HG03108 (cell line): ENCODE measurements at regions not wholly inside any gene's neighbourhood (a gene's known extent, or its start where the extent isn't known, plus 50 kb on each side); places are given as distances from the start of the nearest gene placed in this dataset.
"Not testable (repeated sequence)": the region's sequence is repeated elsewhere in the genome, so short reads cannot be mapped to it uniquely, and the experiment has no call there.

ENCODE experiments used
- ATAC-seq: cut with Tn5 transposase; IDR thresholded peaks from one replicate; pipeline ENCODE4 v1.9.1; 2021; ENCODE audit warnings: moderate library complexity; ENCODE audit not compliant: unreplicated experiment

DNA sequence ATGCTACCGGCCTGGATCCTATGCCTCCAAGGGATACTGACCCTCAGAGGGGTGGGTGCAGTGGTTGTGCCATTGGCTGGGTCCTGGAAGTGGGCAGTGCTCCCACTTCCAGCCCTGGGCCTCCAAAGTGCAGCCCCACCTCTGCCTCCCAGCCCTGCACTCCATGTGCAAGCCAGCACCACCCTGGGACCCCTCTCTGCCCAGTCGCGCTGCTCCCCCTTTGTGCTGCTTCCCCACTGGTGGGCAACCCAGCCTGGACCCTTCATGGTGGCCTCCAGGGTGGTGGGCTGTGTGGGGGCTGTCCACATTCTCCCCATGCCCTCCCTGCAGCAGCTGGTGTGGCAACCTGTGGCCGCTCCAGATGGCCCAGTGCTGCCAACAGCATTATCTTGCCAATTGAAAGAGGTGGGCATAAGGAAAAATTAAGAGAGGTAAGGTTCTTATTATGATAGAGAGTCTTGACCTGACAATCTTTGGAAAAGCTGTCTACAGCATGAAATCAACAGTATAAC is 309.7 kb downstream of the GUCY2F start:
- ATAC-seq: no peak

DNA sequence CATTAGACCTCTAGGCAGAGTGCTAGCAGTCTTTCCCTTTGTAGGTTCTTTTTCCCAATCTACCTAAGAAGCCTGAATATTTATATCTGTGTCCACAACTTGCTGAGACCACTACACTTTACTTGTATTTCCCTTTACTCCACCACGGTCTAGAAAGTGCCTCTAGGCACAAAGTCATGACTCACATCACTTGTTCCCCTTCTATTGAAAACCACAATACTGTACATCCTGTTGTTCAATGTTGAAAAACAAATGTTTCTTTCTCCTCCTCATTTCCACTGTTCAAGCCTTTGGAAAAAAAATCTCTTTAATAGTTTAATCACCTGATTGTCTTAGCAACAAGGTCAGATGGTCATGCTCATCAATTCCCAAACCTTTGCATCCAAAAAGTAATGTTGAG is 326.7 kb downstream of the GUCY2F start:
- no peak for ATAC-seq

DNA sequence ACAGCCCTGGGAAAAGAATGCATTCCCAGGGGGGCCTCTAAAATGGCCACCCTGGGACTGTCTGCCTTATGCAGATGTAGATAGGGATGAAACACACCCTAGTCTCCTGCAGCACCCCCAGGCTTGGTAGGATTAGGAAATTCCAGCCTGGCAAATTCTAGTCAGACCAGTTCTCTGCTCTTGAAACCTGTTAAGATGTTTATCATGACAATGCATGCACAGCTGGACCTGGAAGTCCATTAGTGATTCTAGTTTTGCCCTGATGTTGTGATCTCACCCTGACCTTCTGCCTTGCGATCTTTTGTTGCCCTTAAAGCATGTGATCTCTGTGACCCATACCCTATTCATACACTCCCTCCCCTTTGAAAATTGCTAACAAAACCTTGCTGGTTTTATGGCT is 337.7 kb downstream of the GUCY2F start:
- not testable (repeated sequence) for ATAC-seq

DNA sequence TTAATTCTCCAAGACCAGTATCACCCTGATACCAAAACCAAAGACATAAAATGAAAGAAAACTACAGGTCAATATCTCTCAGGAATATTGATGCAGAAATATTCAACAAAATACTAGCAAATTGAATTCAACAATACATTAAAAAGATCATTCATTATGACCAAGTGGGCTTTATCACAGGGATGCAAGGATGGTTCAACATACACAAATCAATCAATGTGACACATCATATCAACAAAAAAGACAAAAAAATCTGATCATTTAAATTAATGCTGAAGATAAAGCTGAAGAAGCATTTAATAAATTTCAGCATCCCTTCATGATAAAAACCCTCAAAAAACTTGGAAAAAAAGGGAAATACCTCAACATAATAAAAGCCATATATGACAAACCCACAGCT is 341.4 kb downstream of the GUCY2F start:
- no peak for ATAC-seq

GRCh38 chrX:109134777-109135176 is 347.1 kb downstream of the GUCY2F start:
- ATAC-seq: no peak

DNA sequence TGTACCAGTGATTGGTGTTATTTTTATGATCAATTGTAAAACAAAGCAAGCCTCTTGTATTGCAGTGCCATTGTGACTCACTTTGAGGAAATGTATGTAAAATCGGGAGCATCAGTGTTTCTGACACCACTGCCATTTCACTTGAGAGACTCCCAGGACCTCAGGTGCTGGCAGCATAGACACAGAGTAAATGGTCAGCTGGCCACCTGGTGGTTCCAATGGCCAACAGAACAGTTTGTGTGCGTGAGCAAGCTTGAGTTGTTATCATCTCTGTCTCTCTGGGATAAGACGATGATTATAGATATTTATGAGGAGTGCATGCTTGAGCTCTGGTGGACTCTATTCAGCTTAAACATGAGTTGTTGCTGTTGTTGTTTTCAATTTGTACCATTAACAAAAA is 356.6 kb downstream of the GUCY2F start:
- no peak for ATAC-seq

DNA sequence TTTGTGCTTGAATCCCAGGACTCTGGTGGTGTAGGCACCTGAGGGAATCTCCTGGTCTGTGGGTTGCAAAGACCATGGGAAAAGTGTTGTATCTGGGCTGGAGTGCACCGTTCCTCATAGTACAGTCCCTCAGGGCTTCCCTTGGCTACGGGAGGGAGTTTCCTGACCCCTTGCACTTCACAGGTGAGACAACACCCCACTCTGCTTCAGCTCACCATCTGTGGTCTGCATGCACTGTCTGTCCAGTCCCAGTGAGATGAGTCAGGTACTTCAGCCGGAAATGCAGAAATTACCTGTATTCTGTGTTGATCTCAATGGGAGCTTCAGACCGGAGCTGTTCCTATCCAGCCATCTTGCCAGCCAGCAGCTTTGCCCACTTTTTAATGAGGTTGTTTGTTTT is 353.0 kb upstream of the IRS4 start:
- ATAC-seq: no peak

DNA sequence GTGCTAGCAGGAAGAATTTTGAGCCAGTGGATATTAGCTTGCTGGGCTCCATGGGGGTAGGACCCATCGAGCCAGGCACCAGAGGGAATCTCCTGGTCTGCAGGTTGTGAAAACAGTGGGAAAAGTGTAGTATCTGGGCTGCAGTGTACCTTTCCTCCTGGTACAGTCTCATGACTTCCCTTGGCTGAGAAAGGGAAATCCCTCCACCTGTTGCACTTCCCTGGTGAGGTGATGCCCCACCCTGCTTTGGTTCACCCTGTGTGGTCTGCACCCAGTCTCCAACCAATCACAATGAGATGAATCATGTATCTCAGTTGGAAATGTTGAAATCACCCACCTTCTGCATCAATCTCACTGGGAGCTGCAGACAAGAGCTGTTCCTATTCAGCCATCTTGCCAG is 341.4 kb upstream of the IRS4 start:
- no peak for ATAC-seq

GRCh38 chrX:109054181-109054581 is 317.8 kb upstream of the IRS4 start:
- not testable (repeated sequence) for ATAC-seq

GRCh38 chrX:109049903-109050302 is 313.5 kb upstream of the IRS4 start:
- ATAC-seq: no peak

DNA sequence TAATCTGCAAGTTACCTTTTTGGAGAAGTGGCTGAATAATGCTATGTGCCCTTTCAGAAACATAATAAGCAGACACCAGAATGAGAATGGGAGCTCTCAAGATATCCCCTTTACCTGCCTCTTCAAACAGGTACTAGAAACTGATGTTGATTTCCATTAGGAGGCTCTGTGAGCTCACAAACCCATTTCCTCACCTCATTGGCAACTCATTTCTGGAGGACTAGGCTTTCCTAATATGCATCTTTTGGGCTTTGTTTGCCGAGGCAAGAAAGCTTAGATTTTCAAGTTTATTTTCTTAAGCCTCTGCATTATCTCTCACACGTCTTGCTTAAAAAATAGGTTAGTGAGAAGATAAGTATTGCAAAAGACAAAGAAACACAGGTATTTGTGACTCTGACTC is 313.1 kb upstream of the IRS4 start:
- no peak for ATAC-seq

DNA sequence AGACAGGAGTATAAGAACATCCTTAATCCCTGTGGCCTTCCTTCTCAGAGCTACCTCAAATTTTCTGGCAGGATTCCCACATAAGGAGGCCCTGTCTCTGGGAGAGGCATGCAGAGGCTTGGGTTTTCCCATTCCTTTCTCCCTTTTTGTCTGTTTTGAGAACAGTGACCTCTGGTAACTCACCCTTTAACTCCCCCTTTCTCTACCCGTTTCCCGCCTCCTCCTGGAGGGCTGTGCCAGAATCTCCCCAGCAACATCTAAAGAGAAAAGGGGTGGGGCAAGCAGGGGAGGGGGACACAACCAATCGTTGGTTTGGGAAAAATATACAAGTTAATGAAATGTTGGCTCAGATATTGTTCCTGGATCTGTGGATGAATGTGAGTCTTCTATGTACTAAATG is 303.7 kb upstream of the IRS4 start:
- ATAC-seq: no peak

GRCh38 chrX:109036624-109037023 is 300.3 kb upstream of the IRS4 start:
- ATAC-seq: no peak

DNA sequence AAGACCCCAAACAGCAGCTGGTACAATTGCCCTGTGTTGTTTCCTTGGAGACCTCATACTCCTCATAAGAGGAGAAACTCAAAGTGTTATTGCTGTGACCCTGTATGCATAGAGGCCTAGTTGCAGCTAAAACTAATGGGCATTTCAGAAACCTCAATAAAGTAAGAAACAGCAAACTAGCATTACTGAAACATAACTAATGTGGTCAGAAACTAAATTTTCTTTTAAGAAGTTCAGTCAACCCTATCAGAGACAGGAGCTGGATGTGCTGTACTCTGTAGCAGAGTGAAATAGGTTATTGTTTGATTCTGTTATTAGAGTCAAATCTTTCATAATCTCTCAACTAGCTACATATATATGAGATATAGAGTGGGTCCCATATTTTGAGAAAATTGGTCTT is 257.5 kb upstream of the IRS4 start:
- no peak for ATAC-seq

DNA sequence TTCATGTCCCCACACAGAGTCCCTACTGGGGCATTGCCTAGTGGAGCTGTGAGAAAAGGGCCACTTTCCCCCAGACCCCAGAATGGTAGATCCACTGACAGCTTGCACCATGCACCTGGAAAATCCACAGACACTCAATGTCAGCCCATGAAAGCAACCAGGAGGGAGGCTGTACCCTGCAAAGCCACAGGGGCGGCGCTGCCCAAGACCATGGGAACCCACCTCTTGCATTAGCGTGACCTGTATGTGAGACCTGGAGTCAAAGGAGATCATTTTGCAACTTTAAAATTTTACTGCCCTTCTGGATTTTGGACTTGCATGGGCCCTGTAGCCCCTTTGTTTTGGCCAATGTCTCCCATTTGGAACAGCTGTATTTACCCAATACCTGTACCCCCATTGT is 236.5 kb upstream of the IRS4 start:
- ATAC-seq: not testable (repeated sequence)

- ATAC-seq: no peak
These were observed 210.8 kb upstream of the IRS4 start for GRCh38 chrX:108947205-108947604.

DNA sequence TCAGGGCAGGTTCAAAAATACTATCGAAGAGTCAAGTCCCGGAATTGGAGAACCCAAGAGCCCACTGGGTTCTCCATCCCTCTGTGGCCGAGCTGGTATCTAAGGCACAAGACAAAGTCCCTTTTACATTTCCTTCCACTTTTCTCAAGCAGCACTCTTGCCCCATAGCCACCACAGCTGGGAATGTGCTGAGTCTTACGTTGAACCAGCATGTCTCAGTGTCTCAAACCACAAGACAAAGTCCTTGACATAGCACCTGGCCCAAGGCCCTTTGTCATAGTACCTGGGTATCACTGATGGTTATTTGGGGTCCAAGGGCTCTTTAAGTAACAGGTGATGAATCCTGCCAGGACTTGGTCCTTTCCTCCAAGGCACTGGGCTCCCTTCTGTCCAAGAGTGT is 210.2 kb upstream of the IRS4 start:
- no peak for ATAC-seq

DNA sequence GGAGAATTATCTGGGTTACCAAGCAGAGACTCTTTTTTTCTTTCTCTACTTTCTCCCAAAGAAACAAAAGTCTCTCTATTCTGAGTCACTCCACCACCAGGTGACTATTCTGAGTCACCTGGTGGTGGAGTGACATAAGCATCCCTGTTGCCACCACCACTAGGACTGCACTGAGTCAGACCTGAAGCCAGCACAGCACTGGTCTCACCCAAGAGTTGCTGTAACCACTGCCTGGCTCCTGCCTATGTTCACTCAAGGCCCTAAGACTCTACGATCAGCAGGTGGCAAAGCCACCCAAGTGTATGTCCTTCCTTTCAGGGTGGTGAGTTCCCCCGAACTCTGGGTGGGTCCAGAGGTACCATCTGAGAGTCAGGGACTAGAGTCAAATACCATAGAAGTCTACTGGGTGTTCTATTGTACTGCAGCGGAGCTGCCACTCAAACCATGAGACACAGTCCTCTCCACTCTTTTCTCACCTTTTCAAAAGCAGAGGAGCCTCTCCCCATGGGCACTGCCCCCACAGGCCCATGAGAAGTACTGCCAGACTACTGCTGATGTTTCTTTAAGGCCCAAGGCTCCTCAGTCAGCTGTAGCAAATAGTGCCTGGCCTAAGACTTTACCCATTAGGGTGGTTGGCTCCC is 209.6 kb upstream of the IRS4 start:
- ATAC-seq: no peak

- ATAC-seq: no peak
These were observed 178.4 kb upstream of the IRS4 start for GRCh38 chrX:108914791-108915190.

DNA sequence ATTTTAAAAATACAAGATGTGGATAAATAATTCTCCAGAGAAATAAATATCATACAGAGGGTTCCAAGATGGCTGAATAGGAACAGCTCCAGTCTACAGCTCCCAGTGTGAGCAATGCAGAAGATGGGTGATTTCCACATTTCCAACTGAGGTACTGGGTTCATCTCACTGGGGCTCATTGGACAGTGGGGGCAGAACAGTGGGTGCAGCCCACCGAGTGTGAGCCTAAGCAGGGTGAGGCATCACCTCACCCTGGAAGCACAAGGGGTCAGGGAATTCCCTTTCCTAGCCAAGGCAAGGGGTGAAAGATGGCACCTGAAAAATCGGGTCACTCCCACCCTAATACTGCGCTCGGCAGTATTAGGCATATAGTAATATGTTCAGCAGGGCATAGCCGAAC is 167.5 kb upstream of the IRS4 start:
- ATAC-seq: not testable (repeated sequence)

- ATAC-seq: no peak
These were observed 164.0 kb upstream of the IRS4 start for GRCh38 chrX:108900333-108900732.

DNA sequence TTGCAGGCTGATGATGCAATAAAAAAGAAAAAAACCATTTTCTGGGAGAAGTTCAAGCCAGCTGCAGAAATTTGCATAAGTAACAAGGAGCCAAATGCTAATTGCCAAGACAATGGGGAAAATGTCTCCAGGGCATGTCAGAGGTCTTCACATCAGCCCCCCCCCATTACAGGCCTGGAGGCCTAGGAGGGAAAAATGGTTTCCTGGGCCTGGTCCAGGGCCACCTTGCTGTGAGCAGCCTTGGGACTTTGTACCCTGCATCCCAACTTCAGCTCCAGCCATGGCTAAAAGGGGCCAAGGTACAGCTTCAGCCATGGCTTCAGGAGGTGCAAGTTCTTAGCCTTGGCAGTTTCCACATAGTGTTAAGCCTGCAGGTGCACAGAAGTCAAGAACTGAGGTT is 160.0 kb upstream of the IRS4 start:
- ATAC-seq: not testable (repeated sequence)

DNA sequence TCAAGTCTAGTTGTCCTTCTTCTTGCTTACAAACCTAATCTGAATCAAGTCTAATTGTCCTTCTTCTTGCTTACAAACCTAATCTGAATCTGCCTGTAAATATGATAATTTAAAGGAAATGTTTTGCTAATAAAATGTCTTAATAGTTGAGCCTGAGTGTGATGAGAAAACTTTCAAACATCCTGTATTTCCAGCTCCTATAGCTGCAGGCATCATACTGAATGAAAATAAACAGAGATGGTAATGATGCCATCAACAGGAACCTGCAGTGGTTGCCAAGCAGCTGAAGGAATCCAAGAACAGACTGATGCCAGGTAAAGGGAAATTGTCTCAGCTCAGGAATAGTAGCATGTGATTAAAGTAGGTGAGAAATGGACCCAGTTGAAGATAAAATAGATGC is 156.1 kb upstream of the IRS4 start:
- no peak for ATAC-seq
